Prostate gland (tissue), 2 donors: ENCODE measurements at regions not wholly inside any gene's neighbourhood (a gene's known extent, or its start where the extent isn't known, plus 50 kb on each side); places are given as distances from the start of the nearest gene placed in this dataset.

Experiments used
- DNase-seq: peaks from one replicate; pipeline ENCODE4 v3.0.0-alpha.2; 2019; ENCODE audit warnings: low spot score
- H3K27ac ChIP-seq, 2 donors: fragments of 200-600 bp; sonication (generic); 2 replicates each; pipeline ENCODE4 v1.5.1; 2017 to 2019
- H3K27me3 ChIP-seq: fragments of 200-600 bp; sonication (generic); replicated peaks from 2 replicates; pipeline ENCODE4 v1.5.1; 2019; ENCODE audit not compliant: insufficient read depth
- H3K36me3 ChIP-seq, 2 donors: fragments of 200-600 bp; sonication (generic); 1 replicate in 1 of 2; 2 replicates in 1 of 2; pipeline versions ENCODE4 v1.5.1 to v1.8.1; 2017 to 2019
- H3K4me1 ChIP-seq: fragments of 200-600 bp; sonication (generic); replicated peaks from 2 replicates; pipeline ENCODE4 v1.5.1; 2019
- H3K4me3 ChIP-seq, 2 donors: fragments of 200-600 bp; sonication (generic); 2 replicates each; pipeline ENCODE4 v1.5.1; 2017 to 2019
- H3K9me3 ChIP-seq: fragments of 200-600 bp; sonication (generic); 2 replicates; pipeline ENCODE4 v1.5.1; 2017
- CTCF ChIP-seq, 4 experiments: fragments of 200-600 bp in 2 of 4; fragments of 450-650 bp in 2 of 4; sonication (generic) in 2 of 4; IDR thresholded peaks; 1 replicate in 3 of 4; 2 replicates in 1 of 4; pipeline ENCODE4 v1.5.1; 2016 to 2019; ENCODE audit warnings: antibody characterized with exemption in 4 of 4, mild to moderate bottlenecking in 2 of 4, moderate library complexity in 2 of 4
- POLR2A ChIP-seq: fragments of 450-650 bp; IDR thresholded peaks from one replicate; pipeline ENCODE4 v1.6.1; 2016; ENCODE audit warnings: antibody characterized with exemption, mild to moderate bottlenecking
- POLR2AphosphoS5 ChIP-seq: sonication (generic); formaldehyde crosslinking; IDR thresholded peaks from one replicate; pipeline ENCODE4 v1.6.1; 2017; ENCODE audit warnings: antibody characterized with exemption
- WGBS: methylation state at CpG from one replicate; pipeline ENCODE4 v1.1.5; 2018; 5-methylcytosine and 5-hydroxymethylcytosine counted together
- intact Hi-C: fragments of 100-400 bp; cut with DNase I; formaldehyde crosslinking; loops from one replicate; pipeline ENCODE4 v1.14.2; 2022

- Histone ChIP-seq H3K36me3 (no peaks in the 10 kb centered on the region), H3K27ac (no peak overlapping the region), H3K27me3 (no peaks in the 10 kb centered on the region), H3K4me1 (no peaks in the 10 kb centered on the region), H3K9me3 (no peaks in the 10 kb centered on the region), H3K4me3 (no peak overlapping the region)
- TF ChIP-seq POLR2A (no peak), CTCF (IDR thresholded peaks at IDR 0.05) (no peak), POLR2AphosphoS5 (no peak)
- intact Hi-C loops, result no loop called here
- DNase-seq, result no peak
- WGBS, result 100% methylated on average over 1 of the region's 1 CpG
Observed at GRCh38 chrX:95889279-95889678, 795.4 kb upstream of the DIAPH2 start.

- no peak for DNase-seq
- 58% methylated on average over 2 of the region's 2 CpGs for WGBS
- Histone ChIP-seq H3K27ac (no peak overlapping the region), H3K4me1 (no peaks in the 10 kb centered on the region), H3K9me3 (no peaks in the 10 kb centered on the region), H3K4me3 (no peak overlapping the region), H3K36me3 (no peaks in the 10 kb centered on the region), H3K27me3 (no peaks in the 10 kb centered on the region)
- no peak for TF ChIP-seq CTCF (IDR thresholded peaks at IDR 0.05)
- TF ChIP-seq POLR2A, result no peak
- no peak for TF ChIP-seq POLR2AphosphoS5
- intact Hi-C loops, result no loop called here
Observed at GRCh38 chrX:95893636-95894035, 791.0 kb upstream of the DIAPH2 start.

- intact Hi-C loops, result no loop called here
- H3K27me3 ChIP-seq, result no peaks in the 10 kb centered on the region
- no peak overlapping the region for H3K27ac ChIP-seq
- no peak overlapping the region for H3K4me3 ChIP-seq
- no peaks in the 10 kb centered on the region for H3K4me1 ChIP-seq
- TF ChIP-seq CTCF (IDR thresholded peaks at IDR 0.05) (no peak), POLR2A (no peak), POLR2AphosphoS5 (no peak)
- H3K9me3 ChIP-seq, result no peaks in the 10 kb centered on the region
- H3K36me3 ChIP-seq, result no peaks in the 10 kb centered on the region
- no peak for DNase-seq
- 58% methylated on average over 3 of the region's 3 CpGs for WGBS
Observed at GRCh38 chrX:95903490-95903889, 781.2 kb upstream of the DIAPH2 start.

GRCh38 chrX:95903975-95904374 lies 780.7 kb upstream of the DIAPH2 start:
- H3K27me3 ChIP-seq, result no peaks in the 10 kb centered on the region
- H3K9me3 ChIP-seq, result no peaks in the 10 kb centered on the region
- no peak overlapping the region for H3K4me3 ChIP-seq
- no peak for DNase-seq
- TF ChIP-seq POLR2AphosphoS5 (no peak), CTCF (IDR thresholded peaks at IDR 0.05) (no peak), POLR2A (no peak)
- 73% methylated on average over 3 of the region's 3 CpGs for WGBS
- H3K4me1 ChIP-seq, result no peaks in the 10 kb centered on the region
- no peaks in the 10 kb centered on the region for H3K36me3 ChIP-seq
- no peak overlapping the region for H3K27ac ChIP-seq
- intact Hi-C loops, result no loop called here

GRCh38 chrX:95907081-95907480 lies 777.6 kb upstream of the DIAPH2 start:
- no peaks in the 10 kb centered on the region for H3K9me3 ChIP-seq
- no peaks in the 10 kb centered on the region for H3K4me1 ChIP-seq
- no peak overlapping the region for H3K4me3 ChIP-seq
- no peaks in the 10 kb centered on the region for H3K27me3 ChIP-seq
- intact Hi-C loops, result no loop called here
- DNase-seq, result no peak
- TF ChIP-seq CTCF (IDR thresholded peaks at IDR 0.05) (no peak), POLR2AphosphoS5 (no peak), POLR2A (no peak)
- H3K27ac ChIP-seq, result no peak overlapping the region
- H3K36me3 ChIP-seq, result no peaks in the 10 kb centered on the region
- WGBS, result 47% methylated on average over 1 of the region's 1 CpG
